Fibroblast of mammary gland (primary cell): ENCODE measurements at regions not wholly inside any gene's neighbourhood (a gene's known extent, or its start where the extent isn't known, plus 50 kb on each side); places are given as distances from the start of the nearest gene placed in this dataset.

Experiments
- DNase-seq: peaks from one replicate; pipeline ENCODE4 v3.0.0-alpha.2; 2010; ENCODE audit warnings: low read depth
- H3K4me3 ChIP-seq: 2 replicates; pipeline ENCODE4 v1.5.1; 2011; ENCODE audit warnings: low read depth, mild to moderate bottlenecking, low read length, moderate library complexity; ENCODE audit not compliant: control insufficient read depth
- TF ChIP-seq, protein P1 (sequence below): conservative IDR thresholded peaks from 2 replicates; pipeline ENCODE4 v1.5.1; 2011; ENCODE audit warnings: low read depth, low read length, inconsistent platforms; ENCODE audit not compliant: control insufficient read depth, insufficient read depth

- TF ChIP-seq, protein P1, sequence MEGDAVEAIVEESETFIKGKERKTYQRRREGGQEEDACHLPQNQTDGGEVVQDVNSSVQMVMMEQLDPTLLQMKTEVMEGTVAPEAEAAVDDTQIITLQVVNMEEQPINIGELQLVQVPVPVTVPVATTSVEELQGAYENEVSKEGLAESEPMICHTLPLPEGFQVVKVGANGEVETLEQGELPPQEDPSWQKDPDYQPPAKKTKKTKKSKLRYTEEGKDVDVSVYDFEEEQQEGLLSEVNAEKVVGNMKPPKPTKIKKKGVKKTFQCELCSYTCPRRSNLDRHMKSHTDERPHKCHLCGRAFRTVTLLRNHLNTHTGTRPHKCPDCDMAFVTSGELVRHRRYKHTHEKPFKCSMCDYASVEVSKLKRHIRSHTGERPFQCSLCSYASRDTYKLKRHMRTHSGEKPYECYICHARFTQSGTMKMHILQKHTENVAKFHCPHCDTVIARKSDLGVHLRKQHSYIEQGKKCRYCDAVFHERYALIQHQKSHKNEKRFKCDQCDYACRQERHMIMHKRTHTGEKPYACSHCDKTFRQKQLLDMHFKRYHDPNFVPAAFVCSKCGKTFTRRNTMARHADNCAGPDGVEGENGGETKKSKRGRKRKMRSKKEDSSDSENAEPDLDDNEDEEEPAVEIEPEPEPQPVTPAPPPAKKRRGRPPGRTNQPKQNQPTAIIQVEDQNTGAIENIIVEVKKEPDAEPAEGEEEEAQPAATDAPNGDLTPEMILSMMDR = no peak
- DNase-seq = no peak
Observed at GRCh38 chr2:11932962-11933361, 186.5 kb downstream of the LPIN1 start.

GRCh38 chr2:11933854-11934253, 187.4 kb downstream of the LPIN1 start:
- H3K4me3 ChIP-seq = no peak overlapping the region
- TF ChIP-seq, protein P1 = no peak
- no peak for DNase-seq

More at GRCh38 chr2:11932962-11933361, 186.5 kb downstream of the LPIN1 start:
- no peak overlapping the region for H3K4me3 ChIP-seq

DNA sequence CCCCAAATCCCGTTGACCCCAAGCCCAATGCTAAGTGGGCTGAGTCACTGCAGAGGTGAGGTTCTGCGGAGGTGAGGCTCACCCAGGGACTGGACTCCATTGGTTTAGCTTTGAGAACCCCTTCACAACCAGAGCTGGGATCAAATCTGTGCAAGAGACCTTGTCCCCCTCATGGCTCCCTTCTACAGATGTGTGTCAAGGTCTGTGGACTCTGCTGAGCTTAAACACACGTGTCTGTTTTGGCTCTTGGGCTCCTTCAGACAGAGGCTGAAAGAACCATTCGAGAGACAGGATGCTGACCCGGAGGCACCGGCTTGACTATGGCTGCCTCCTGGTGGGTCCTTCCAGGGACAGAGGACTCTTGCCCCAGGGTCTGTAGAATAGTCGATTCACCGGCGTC, 190.3 kb downstream of the LPIN1 start:
- no peak for DNase-seq
- TF ChIP-seq, protein P1 = no peak
- no peak overlapping the region for H3K4me3 ChIP-seq

DNA sequence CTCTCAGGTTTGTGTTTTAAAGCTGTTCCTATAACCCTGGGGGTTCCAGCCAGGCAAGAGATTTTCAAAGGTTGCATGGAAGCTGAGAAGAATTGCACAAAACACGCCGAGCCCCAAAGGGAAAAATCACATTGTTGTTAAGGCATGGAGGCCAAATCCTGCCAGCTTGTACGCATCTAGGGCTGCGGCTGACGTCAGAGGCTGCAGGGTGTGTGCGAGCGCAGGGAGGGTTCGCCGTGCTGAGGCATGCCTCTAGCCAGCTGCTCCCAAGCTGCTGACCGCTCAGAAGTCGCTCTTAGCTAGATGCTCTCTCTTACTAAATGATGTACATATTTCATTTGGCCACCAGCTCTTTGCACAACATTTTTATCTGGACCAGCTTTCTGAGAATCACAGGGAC, 191.8 kb downstream of the LPIN1 start:
- no peak overlapping the region for H3K4me3 ChIP-seq
- TF ChIP-seq, protein P1 = no peak
- peak; percentile 73 for DNase-seq

- no peak for DNase-seq
- H3K4me3 ChIP-seq = no peak overlapping the region
- TF ChIP-seq, protein P1 = no peak
Observed at GRCh38 chr2:11939523-11939922, 193.1 kb downstream of the LPIN1 start.

- no peak for DNase-seq
- TF ChIP-seq, protein P1 = no peak
- H3K4me3 ChIP-seq = no peak overlapping the region
Observed at GRCh38 chr2:11940121-11940743, 193.8 kb downstream of the LPIN1 start.

DNA sequence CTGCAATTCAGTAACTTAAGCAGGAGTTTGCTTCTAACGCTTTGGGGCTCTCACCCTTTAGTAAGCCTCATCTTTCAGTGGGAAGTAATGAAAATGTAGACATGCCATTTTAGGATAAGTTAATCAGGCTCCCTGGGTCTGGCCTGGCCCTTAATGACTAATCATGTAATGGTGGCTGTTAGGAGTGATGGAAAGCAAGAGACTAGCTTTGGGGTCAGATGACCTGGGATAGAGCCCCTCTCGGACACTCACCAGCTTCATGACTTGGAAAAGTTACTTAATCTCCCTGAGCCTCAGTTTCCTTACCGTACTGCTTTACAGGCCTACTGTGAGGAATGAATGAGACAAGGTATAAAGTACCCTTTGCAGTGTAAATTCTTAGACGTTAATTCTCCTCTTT, 194.4 kb downstream of the LPIN1 start:
- no peak for DNase-seq
- H3K4me3 ChIP-seq = no peak overlapping the region
- TF ChIP-seq, protein P1 = no peak
